Type B pancreatic cell (in vitro differentiated cells): ENCODE measurements at regions not wholly inside any gene's neighbourhood (a gene's known extent, or its start where the extent isn't known, plus 50 kb on each side); places are given as distances from the start of the nearest gene placed in this dataset.
"Not testable (repeated sequence)": the region's sequence is repeated elsewhere in the genome, so short reads cannot be mapped to it uniquely, and the experiment has no call there.

Experiments
- DNase-seq: peaks from one replicate; pipeline ENCODE4 v3.0.0; 2021; ENCODE audit warnings: mixed read lengths; ENCODE audit not compliant: unreplicated experiment; ENCODE audit errors: extremely low spot score
- H3K27ac Mint-ChIP-seq: 2 replicates; pipeline ENCODE4 v1.8.0; 2021; ENCODE audit warnings: mild to moderate bottlenecking, mixed read lengths
- H3K27me3 Mint-ChIP-seq: 2 replicates; pipeline ENCODE4 v1.8.0; 2021; ENCODE audit warnings: mixed read lengths
- H3K36me3 Mint-ChIP-seq: 2 replicates; pipeline ENCODE4 v1.8.0; 2021; ENCODE audit warnings: mixed read lengths
- H3K4me1 Mint-ChIP-seq: one replicate; pipeline ENCODE4 v1.8.0; 2021; ENCODE audit warnings: mixed read lengths; ENCODE audit not compliant: unreplicated experiment
- H3K4me3 Mint-ChIP-seq: 2 replicates; pipeline ENCODE4 v1.8.0; 2021; ENCODE audit warnings: mild to moderate bottlenecking, mixed read lengths
- H3K9me3 Mint-ChIP-seq: 2 replicates; pipeline ENCODE4 v1.8.0; 2021; ENCODE audit warnings: mixed read lengths
- CTCF ChIP-seq: fragments of 200-600 bp; sonication (generic); conservative IDR thresholded peaks from 2 replicates; pipeline ENCODE4 v1.5.0; 2021; ENCODE audit warnings: antibody characterized with exemption, mild to moderate bottlenecking

- H3K4me1 Mint-ChIP-seq = peaks cover 23% of the 10 kb centered on the region
- H3K4me3 Mint-ChIP-seq = no peak overlapping the region
- no peaks in the 10 kb centered on the region for H3K9me3 Mint-ChIP-seq
- no peak for DNase-seq
- no peak overlapping the region for H3K27ac Mint-ChIP-seq
- H3K36me3 Mint-ChIP-seq = no peaks in the 10 kb centered on the region
- H3K27me3 Mint-ChIP-seq = no peaks in the 10 kb centered on the region
- no peak for TF ChIP-seq CTCF
Measured at GRCh38 chr3:4083225-4084015, 219.7 kb upstream of the SETMAR start.

GRCh38 chr3:4084271-4084670 lies 218.9 kb upstream of the SETMAR start:
- no peaks in the 10 kb centered on the region for H3K27me3 Mint-ChIP-seq
- no peak overlapping the region for H3K4me3 Mint-ChIP-seq
- no peaks in the 10 kb centered on the region for H3K9me3 Mint-ChIP-seq
- H3K27ac Mint-ChIP-seq = no peak overlapping the region
- no peaks in the 10 kb centered on the region for H3K36me3 Mint-ChIP-seq
- H3K4me1 Mint-ChIP-seq = peaks cover 18% of the 10 kb centered on the region
- no peak for TF ChIP-seq CTCF
- no peak for DNase-seq

- not testable (repeated sequence) for DNase-seq, H3K4me3 Mint-ChIP-seq, H3K27ac Mint-ChIP-seq, H3K27me3 Mint-ChIP-seq, H3K36me3 Mint-ChIP-seq, H3K9me3 Mint-ChIP-seq, H3K4me1 Mint-ChIP-seq
Measured at GRCh38 chr3:4086662-4087061, 216.5 kb upstream of the SETMAR start.

GRCh38 chr3:4091786-4092185 lies 211.4 kb upstream of the SETMAR start:
- Mint-ChIP-seq H3K4me1 (no peaks in the 10 kb centered on the region), H3K27me3 (no peaks in the 10 kb centered on the region), H3K4me3 (no peak overlapping the region), H3K9me3 (no peaks in the 10 kb centered on the region), H3K36me3 (no peaks in the 10 kb centered on the region), H3K27ac (no peak overlapping the region)
- DNase-seq = no peak
- no peak for TF ChIP-seq CTCF

GRCh38 chr3:4097801-4098200 lies 205.4 kb upstream of the SETMAR start:
- Mint-ChIP-seq H3K9me3 (peaks cover 9% of the 10 kb centered on the region), H3K36me3 (no peaks in the 10 kb centered on the region), H3K27ac (no peak overlapping the region), H3K27me3 (no peaks in the 10 kb centered on the region), H3K4me1 (no peaks in the 10 kb centered on the region), H3K4me3 (no peak overlapping the region)
- TF ChIP-seq CTCF = no peak
- DNase-seq = no peak

GRCh38 chr3:4099607-4100006 lies 203.6 kb upstream of the SETMAR start:
- Mint-ChIP-seq H3K4me3 (no peak overlapping the region), H3K36me3 (peaks cover under 1% of the 10 kb centered on the region), H3K9me3 (peaks cover 9% of the 10 kb centered on the region), H3K27ac (no peak overlapping the region), H3K27me3 (no peaks in the 10 kb centered on the region), H3K4me1 (no peaks in the 10 kb centered on the region)
- no peak for TF ChIP-seq CTCF
- DNase-seq = no peak
